Right atrium auricular region (tissue), 2 donors: ENCODE measurements at regions not wholly inside any gene's neighbourhood (a gene's known extent, or its start where the extent isn't known, plus 50 kb on each side); places are given as distances from the start of the nearest gene placed in this dataset.

Source experiments
- DNase-seq: peaks from one replicate; pipeline ENCODE4 v3.0.0-alpha.2; 2019; ENCODE audit warnings: low spot score
- H3K27ac ChIP-seq, 2 donors: fragments of 200-600 bp; sonication (generic); 1 replicate in 1 of 2; 2 replicates in 1 of 2; pipeline ENCODE4 v1.5.1; 2016 to 2019
- H3K27me3 ChIP-seq, 2 donors: fragments of 200-600 bp; sonication (generic); one replicate each; pipeline versions ENCODE4 v1.5.1 to v1.6.0; 2017 to 2019
- H3K36me3 ChIP-seq: fragments of 200-600 bp; sonication (generic); one replicate; pipeline ENCODE4 v1.5.1; 2016
- H3K4me1 ChIP-seq, 2 donors: fragments of 200-600 bp; sonication (generic); one replicate each; pipeline versions ENCODE4 v1.5.1 to v1.6.0; 2017 to 2019
- H3K4me3 ChIP-seq, 2 donors: fragments of 200-600 bp; sonication (generic); 1 replicate in 1 of 2; 2 replicates in 1 of 2; pipeline ENCODE4 v1.5.1; 2017 to 2019; ENCODE audit warnings: mild to moderate bottlenecking in 1 of 2, moderate library complexity in 1 of 2
- H3K9me3 ChIP-seq, 2 donors: fragments of 200-600 bp; sonication (generic); one replicate each; pipeline ENCODE4 v1.5.1; 2019
- CTCF ChIP-seq, 2 donors: fragments of 200-600 bp; sonication (generic); IDR thresholded peaks; one replicate each; pipeline ENCODE4 v1.5.1; 2019; ENCODE audit warnings: antibody characterized with exemption in 2 of 2

- no peak overlapping the region for H3K4me3 ChIP-seq
- no peaks in the 10 kb centered on the region for H3K9me3 ChIP-seq
- H3K4me1 ChIP-seq: no peaks in the 10 kb centered on the region
- H3K27me3 ChIP-seq: no peaks in the 10 kb centered on the region
- no peak for TF ChIP-seq CTCF (IDR thresholded peaks at IDR 0.05)
- H3K36me3 ChIP-seq: no peaks in the 10 kb centered on the region
- no peak for DNase-seq
- H3K27ac ChIP-seq: no peak overlapping the region
Observed at GRCh38 chr2:191622374-191623320, 55.3 kb upstream of the NABP1 start.

- no peaks in the 10 kb centered on the region for H3K4me1 ChIP-seq
- H3K4me3 ChIP-seq: no peak overlapping the region
- H3K36me3 ChIP-seq: no peaks in the 10 kb centered on the region
- H3K27me3 ChIP-seq: no peaks in the 10 kb centered on the region
- no peak for DNase-seq
- H3K27ac ChIP-seq: no peak overlapping the region
- no peaks in the 10 kb centered on the region for H3K9me3 ChIP-seq
- TF ChIP-seq CTCF (IDR thresholded peaks at IDR 0.05): no peak
Observed at GRCh38 chr2:191625016-191625415, 52.9 kb upstream of the NABP1 start.

GRCh38 chr2:191625446-191625845 is 52.5 kb upstream of the NABP1 start:
- Histone ChIP-seq H3K4me3 (no peak overlapping the region), H3K4me1 (no peaks in the 10 kb centered on the region), H3K9me3 (no peaks in the 10 kb centered on the region), H3K36me3 (no peaks in the 10 kb centered on the region), H3K27me3 (no peaks in the 10 kb centered on the region), H3K27ac (no peak overlapping the region)
- no peak for TF ChIP-seq CTCF (IDR thresholded peaks at IDR 0.05)
- no peak for DNase-seq

GRCh38 chr2:191626497-191627151 is 51.3 kb upstream of the NABP1 start:
- no peak overlapping the region for H3K4me3 ChIP-seq
- TF ChIP-seq CTCF (IDR thresholded peaks at IDR 0.05): no peak
- H3K27me3 ChIP-seq: no peaks in the 10 kb centered on the region
- H3K4me1 ChIP-seq: no peaks in the 10 kb centered on the region
- no peak for DNase-seq
- no peaks in the 10 kb centered on the region for H3K36me3 ChIP-seq
- H3K9me3 ChIP-seq: no peaks in the 10 kb centered on the region
- H3K27ac ChIP-seq: no peak overlapping the region

- Histone ChIP-seq H3K36me3 (no peaks in the 10 kb centered on the region), H3K27me3 (no peaks in the 10 kb centered on the region), H3K4me3 (no peak overlapping the region)
Observed at GRCh38 chr2:191627518-191627917, 50.4 kb upstream of the NABP1 start.

More at GRCh38 chr2:191627518-191627917, 50.4 kb upstream of the NABP1 start:
- Histone ChIP-seq H3K4me1 (no peaks in the 10 kb centered on the region), H3K27ac (no peak overlapping the region), H3K9me3 (no peaks in the 10 kb centered on the region)
- TF ChIP-seq CTCF (IDR thresholded peaks at IDR 0.05): no peak
- DNase-seq: no peak
